ENCODE measurements at regions not wholly inside any gene's neighbourhood (a gene's known extent, or its start where the extent isn't known, plus 50 kb on each side); places are given as distances from the start of the nearest gene placed in this dataset.
"Not testable (repeated sequence)": the region's sequence is repeated elsewhere in the genome, so short reads cannot be mapped to it uniquely, and the experiment has no call there.

DNA sequence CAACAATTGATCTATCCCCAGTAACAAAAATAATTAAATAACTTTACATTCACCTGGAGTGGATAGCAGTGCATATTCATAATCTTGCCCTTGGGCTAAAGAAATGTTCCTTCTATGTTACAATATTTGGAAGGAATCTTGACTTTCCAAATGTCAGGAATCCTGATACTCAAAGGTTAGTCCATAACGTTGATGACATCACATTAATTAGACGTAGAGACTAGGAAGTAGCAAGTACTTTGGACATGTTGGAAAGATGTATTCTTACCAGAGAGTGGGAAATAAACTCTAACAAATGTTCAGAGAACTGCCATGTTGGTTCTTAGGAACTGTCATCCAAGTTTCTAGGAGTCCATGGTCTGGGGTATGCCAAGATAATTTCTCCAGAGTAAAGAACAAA lies 70.6 kb upstream of the SLC25A36 start:
- DNase-seq, result no peak

- not testable (repeated sequence) for DNase-seq
Measured at GRCh38 chr3:140872165-140872564, 69.5 kb upstream of the SLC25A36 start.

GRCh38 chr3:140883428-140884040 lies 58.1 kb upstream of the SLC25A36 start:
- DNase-seq, result no peak

DNA sequence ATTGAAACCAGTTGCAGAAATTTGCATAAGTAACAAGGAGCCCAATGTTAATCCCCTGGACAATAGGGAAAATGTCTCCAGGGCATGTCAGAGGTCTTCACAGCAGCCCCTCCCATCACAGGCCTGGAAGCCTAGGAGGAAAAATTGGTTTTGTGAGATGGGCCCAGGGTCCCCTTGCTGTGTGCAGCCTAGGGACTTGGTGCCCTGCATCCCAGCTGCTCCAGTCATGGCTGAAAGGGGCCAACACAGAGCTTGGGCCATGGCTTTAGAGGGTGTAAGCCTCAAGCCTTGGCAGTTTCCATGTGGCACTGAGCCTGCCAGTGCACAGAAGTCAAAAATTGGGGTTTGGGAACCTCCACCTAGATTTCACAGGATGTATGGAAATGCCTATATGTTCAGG lies 55.9 kb upstream of the SLC25A36 start:
- DNase-seq, result not testable (repeated sequence)

All from activated T-cell treated with anti-CD3 and anti-CD28 coated beads, Interleukin-2, amount 50 U/mL, for 1 hour (primary cell).